ENCODE measurements at regions not wholly inside any gene's neighbourhood (a gene's known extent, or its start where the extent isn't known, plus 50 kb on each side); places are given as distances from the start of the nearest gene placed in this dataset.

DNA sequence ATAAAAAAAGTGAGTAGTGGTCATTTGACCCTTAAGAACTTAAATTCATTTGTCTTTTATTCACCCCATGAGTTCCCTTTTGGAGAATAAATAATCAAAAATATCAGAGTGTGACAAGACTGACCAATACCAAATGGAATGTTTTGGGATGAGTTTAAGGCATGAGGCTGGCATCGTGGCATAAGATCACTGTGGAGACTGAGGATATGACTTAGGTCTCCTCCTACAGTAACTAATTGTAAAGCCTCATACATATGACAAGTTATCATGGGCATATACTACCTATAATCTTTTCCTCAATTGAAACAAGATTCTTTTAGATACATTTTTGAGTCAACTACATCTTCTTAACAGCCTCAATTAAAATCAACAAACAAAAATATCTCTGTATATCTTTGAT lies 782.0 kb downstream of the SLITRK1 start:
- TF ChIP-seq, protein P1, sequence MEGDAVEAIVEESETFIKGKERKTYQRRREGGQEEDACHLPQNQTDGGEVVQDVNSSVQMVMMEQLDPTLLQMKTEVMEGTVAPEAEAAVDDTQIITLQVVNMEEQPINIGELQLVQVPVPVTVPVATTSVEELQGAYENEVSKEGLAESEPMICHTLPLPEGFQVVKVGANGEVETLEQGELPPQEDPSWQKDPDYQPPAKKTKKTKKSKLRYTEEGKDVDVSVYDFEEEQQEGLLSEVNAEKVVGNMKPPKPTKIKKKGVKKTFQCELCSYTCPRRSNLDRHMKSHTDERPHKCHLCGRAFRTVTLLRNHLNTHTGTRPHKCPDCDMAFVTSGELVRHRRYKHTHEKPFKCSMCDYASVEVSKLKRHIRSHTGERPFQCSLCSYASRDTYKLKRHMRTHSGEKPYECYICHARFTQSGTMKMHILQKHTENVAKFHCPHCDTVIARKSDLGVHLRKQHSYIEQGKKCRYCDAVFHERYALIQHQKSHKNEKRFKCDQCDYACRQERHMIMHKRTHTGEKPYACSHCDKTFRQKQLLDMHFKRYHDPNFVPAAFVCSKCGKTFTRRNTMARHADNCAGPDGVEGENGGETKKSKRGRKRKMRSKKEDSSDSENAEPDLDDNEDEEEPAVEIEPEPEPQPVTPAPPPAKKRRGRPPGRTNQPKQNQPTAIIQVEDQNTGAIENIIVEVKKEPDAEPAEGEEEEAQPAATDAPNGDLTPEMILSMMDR (conservative IDR thresholded peaks at IDR 0.05): no peak
- TF ChIP-seq ZFX (IDR thresholded peaks at IDR 0.05): no peak
